ENCODE measurements at regions not wholly inside any gene's neighbourhood (a gene's known extent, or its start where the extent isn't known, plus 50 kb on each side); places are given as distances from the start of the nearest gene placed in this dataset.

- no peaks in the 10 kb centered on the region for H3F3A ChIP-seq (ENCODE audit: insufficient read depth)
- no peaks in the 10 kb centered on the region for H3K9me3 ChIP-seq (ENCODE audit: insufficient read depth, low read length)
- no peak overlapping the region for H3K4me2 ChIP-seq (ENCODE audit: low read depth, low read length, poor library complexity, severe bottlenecking)
- no peak overlapping the region for H3K27ac ChIP-seq (ENCODE audit: low read depth, low read length)
- TF ChIP-seq CTCF (IDR thresholded peaks at IDR 0.05; ENCODE audit: insufficient read depth, low read length, poor library complexity, severe bottlenecking): no peak
- TF ChIP-seq EZH2phosphoT487 (conservative IDR thresholded peaks at IDR 0.05; ENCODE audit: low read length): no peak
- H2AFZ ChIP-seq (ENCODE audit: low read depth, low read length, severe bottlenecking): no peak overlapping the region
- no peaks in the 10 kb centered on the region; the same call in 1 of the 2 replicates for H3K9me2 ChIP-seq (replicated peaks; ENCODE audit: insufficient read depth, low read length)
- no peak overlapping the region for H3K4me3 ChIP-seq (ENCODE audit: insufficient read depth, low read length, poor library complexity, severe bottlenecking)
- H3K79me2 ChIP-seq (ENCODE audit: insufficient read depth, low read length): no peaks in the 10 kb centered on the region
- no peaks in the 10 kb centered on the region for H4K20me1 ChIP-seq (ENCODE audit: low read depth, low read length)
- H3K27me3 ChIP-seq (ENCODE audit: low read length): no peaks in the 10 kb centered on the region
- no peaks in the 10 kb centered on the region for H3K36me3 ChIP-seq (ENCODE audit: low read length)
- no peak overlapping the region for H3K9ac ChIP-seq (ENCODE audit: low read length)
Observed at GRCh38 chr4:162458051-162458450, 294.3 kb upstream of the FSTL5 start.

GRCh38 chr4:162457071-162457865 lies 293.5 kb upstream of the FSTL5 start:
- Histone ChIP-seq H3K9me2 (replicated peaks; ENCODE audit: insufficient read depth, low read length) (no peaks in the 10 kb centered on the region; the same call in 1 of the 2 replicates), H3K79me2 (ENCODE audit: insufficient read depth, low read length) (no peaks in the 10 kb centered on the region), H3K4me3 (ENCODE audit: insufficient read depth, low read length, poor library complexity, severe bottlenecking) (no peak overlapping the region), H2AFZ (ENCODE audit: low read depth, low read length, severe bottlenecking) (no peak overlapping the region), H4K20me1 (ENCODE audit: low read depth, low read length) (no peaks in the 10 kb centered on the region), H3K9ac (ENCODE audit: low read length) (no peak overlapping the region), H3K36me3 (ENCODE audit: low read length) (no peaks in the 10 kb centered on the region), H3K27ac (ENCODE audit: low read depth, low read length) (no peak overlapping the region), H3F3A (ENCODE audit: insufficient read depth) (no peaks in the 10 kb centered on the region), H3K4me2 (ENCODE audit: low read depth, low read length, poor library complexity, severe bottlenecking) (no peak overlapping the region), H3K27me3 (ENCODE audit: low read length) (no peaks in the 10 kb centered on the region), H3K9me3 (ENCODE audit: insufficient read depth, low read length) (no peaks in the 10 kb centered on the region)
- TF ChIP-seq CTCF (IDR thresholded peaks at IDR 0.05; ENCODE audit: insufficient read depth, low read length, poor library complexity, severe bottlenecking) (no peak), EZH2phosphoT487 (conservative IDR thresholded peaks at IDR 0.05; ENCODE audit: low read length) (no peak)

GRCh38 chr4:162456106-162456505 lies 292.3 kb upstream of the FSTL5 start:
- no peak overlapping the region for H2AFZ ChIP-seq (ENCODE audit: low read depth, low read length, severe bottlenecking)
- no peaks in the 10 kb centered on the region for H3F3A ChIP-seq (ENCODE audit: insufficient read depth)
- no peaks in the 10 kb centered on the region for H3K36me3 ChIP-seq (ENCODE audit: low read length)
- no peak for TF ChIP-seq CTCF (IDR thresholded peaks at IDR 0.05; ENCODE audit: insufficient read depth, low read length, poor library complexity, severe bottlenecking)
- TF ChIP-seq EZH2phosphoT487 (conservative IDR thresholded peaks at IDR 0.05; ENCODE audit: low read length): no peak
- no peaks in the 10 kb centered on the region for H3K79me2 ChIP-seq (ENCODE audit: insufficient read depth, low read length)
- no peaks in the 10 kb centered on the region for H3K27me3 ChIP-seq (ENCODE audit: low read length)
- no peak overlapping the region for H3K4me3 ChIP-seq (ENCODE audit: insufficient read depth, low read length, poor library complexity, severe bottlenecking)
- H4K20me1 ChIP-seq (ENCODE audit: low read depth, low read length): no peaks in the 10 kb centered on the region
- H3K9ac ChIP-seq (ENCODE audit: low read length): no peak overlapping the region
- H3K27ac ChIP-seq (ENCODE audit: low read depth, low read length): no peak overlapping the region
- no peaks in the 10 kb centered on the region for H3K9me3 ChIP-seq (ENCODE audit: insufficient read depth, low read length)
- no peaks in the 10 kb centered on the region; the same call in 1 of the 2 replicates for H3K9me2 ChIP-seq (replicated peaks; ENCODE audit: insufficient read depth, low read length)
- H3K4me2 ChIP-seq (ENCODE audit: low read depth, low read length, poor library complexity, severe bottlenecking): no peak overlapping the region

Data from SU-DHL-6 (cell line).